ENCODE measurements at regions not wholly inside any gene's neighbourhood (a gene's known extent, or its start where the extent isn't known, plus 50 kb on each side); places are given as distances from the start of the nearest gene placed in this dataset.

- no peak for DNase-seq (ENCODE audit: extremely low spot score)
- POLR2A ChIA-PET = no interaction called here
- TF ChIP-seq HDGF (IDR thresholded peaks at IDR 0.05; ENCODE audit: borderline replicate concordance) (no peak), L3MBTL2 (conservative IDR thresholded peaks at IDR 0.05) (no peak), FOXA1 (IDR thresholded peaks at IDR 0.05) (no peak)
- CTCF ChIA-PET = interaction anchor here (0.8 to 1.2 kb wide), 2 partner anchors 11 to 31 kb away, joined by 3 read pairs; no protein-coding TSS in a partner anchor
Observed at GRCh38 chr13:79647533-79647932, 166.6 kb downstream of the NDFIP2 start.

- POLR2A ChIA-PET = no interaction called here
- CTCF ChIA-PET = interaction anchor here (0.8 to 1.2 kb wide), 2 partner anchors 12 to 32 kb away, joined by 3 read pairs; no protein-coding TSS in a partner anchor
- DNase-seq (ENCODE audit: extremely low spot score) = no peak
- TF ChIP-seq ZNF384 (IDR thresholded peaks at IDR 0.05) = no peak
- TF ChIP-seq FOXM1 (IDR thresholded peaks at IDR 0.05; ENCODE audit: borderline replicate concordance) = no peak
- TF ChIP-seq TARDBP (IDR thresholded peaks at IDR 0.05) = no peak
- no peak for TF ChIP-seq LEF1 (IDR thresholded peaks at IDR 0.05; ENCODE audit: borderline replicate concordance)
- TF ChIP-seq NFRKB (IDR thresholded peaks at IDR 0.05) = no peak
- TF ChIP-seq L3MBTL2 (conservative IDR thresholded peaks at IDR 0.05) = no peak
- TF ChIP-seq ARNT (IDR thresholded peaks at IDR 0.05) = no peak
- TF ChIP-seq HDGF (IDR thresholded peaks at IDR 0.05; ENCODE audit: borderline replicate concordance) = no peak
- TF ChIP-seq FOXA1 (IDR thresholded peaks at IDR 0.05) = no peak
- no peak for TF ChIP-seq SP1 (IDR thresholded peaks at IDR 0.05)
- no peak for TF ChIP-seq CTBP1 (IDR thresholded peaks at IDR 0.05; ENCODE audit: borderline replicate concordance)
- no peak for TF ChIP-seq PKNOX1 (IDR thresholded peaks at IDR 0.05)
- TF ChIP-seq SUZ12 (IDR thresholded peaks at IDR 0.05) = no peak
- no peak for TF ChIP-seq FOXK2 (IDR thresholded peaks at IDR 0.05)
- no peak for TF ChIP-seq BHLHE40 (IDR thresholded peaks at IDR 0.05; ENCODE audit: borderline replicate concordance)
- no peak for TF ChIP-seq ELF4 (IDR thresholded peaks at IDR 0.05)
Observed at GRCh38 chr13:79646880-79647279, 165.9 kb downstream of the NDFIP2 start.

- TF ChIP-seq ARNT (IDR thresholded peaks at IDR 0.05) (no peak), HDGF (IDR thresholded peaks at IDR 0.05; ENCODE audit: borderline replicate concordance) (no peak), ZNF384 (IDR thresholded peaks at IDR 0.05) (no peak), NFRKB (IDR thresholded peaks at IDR 0.05) (no peak), FOXK2 (IDR thresholded peaks at IDR 0.05) (no peak), L3MBTL2 (conservative IDR thresholded peaks at IDR 0.05) (no peak), TARDBP (IDR thresholded peaks at IDR 0.05) (no peak), CTBP1 (IDR thresholded peaks at IDR 0.05; ENCODE audit: borderline replicate concordance) (no peak), ELF4 (IDR thresholded peaks at IDR 0.05) (no peak), FOXM1 (IDR thresholded peaks at IDR 0.05; ENCODE audit: borderline replicate concordance) (no peak), BHLHE40 (IDR thresholded peaks at IDR 0.05; ENCODE audit: borderline replicate concordance) (no peak), LEF1 (IDR thresholded peaks at IDR 0.05; ENCODE audit: borderline replicate concordance) (no peak), FOXA1 (IDR thresholded peaks at IDR 0.05) (no peak), SP1 (IDR thresholded peaks at IDR 0.05) (no peak)
- ChIA-PET CTCF (interaction anchor here (0.6 to 0.7 kb wide), 2 partner anchors 11 to 901 kb away, joined by 3 to 4 read pairs; no protein-coding TSS in a partner anchor), POLR2A (no interaction called here)
- no peak for DNase-seq (ENCODE audit: extremely low spot score)
Observed at GRCh38 chr13:79645569-79645968, 164.6 kb downstream of the NDFIP2 start.

GRCh38 chr13:79642596-79642995, 161.6 kb downstream of the NDFIP2 start:
- TF ChIP-seq CTBP1 (IDR thresholded peaks at IDR 0.05; ENCODE audit: borderline replicate concordance) = no peak
- no peak for TF ChIP-seq SUZ12 (IDR thresholded peaks at IDR 0.05)
- TF ChIP-seq HDGF (IDR thresholded peaks at IDR 0.05; ENCODE audit: borderline replicate concordance) = no peak
- TF ChIP-seq FOXA1 (IDR thresholded peaks at IDR 0.05) = no peak
- TF ChIP-seq ELF4 (IDR thresholded peaks at IDR 0.05) = no peak
- TF ChIP-seq LEF1 (IDR thresholded peaks at IDR 0.05; ENCODE audit: borderline replicate concordance) = no peak
- TF ChIP-seq FOXK2 (IDR thresholded peaks at IDR 0.05) = no peak
- TF ChIP-seq L3MBTL2 (conservative IDR thresholded peaks at IDR 0.05) = no peak
- TF ChIP-seq PKNOX1 (IDR thresholded peaks at IDR 0.05) = no peak
- TF ChIP-seq BHLHE40 (IDR thresholded peaks at IDR 0.05; ENCODE audit: borderline replicate concordance) = no peak
- TF ChIP-seq TARDBP (IDR thresholded peaks at IDR 0.05) = no peak
- TF ChIP-seq ZNF384 (IDR thresholded peaks at IDR 0.05) = no peak
- TF ChIP-seq SP1 (IDR thresholded peaks at IDR 0.05) = no peak
- POLR2A ChIA-PET = no interaction called here
- CTCF ChIA-PET = interaction anchor here (1.1 kb wide), 1 partner anchor 13 kb away, joined by 3 read pairs; no protein-coding TSS in a partner anchor
- no peak for DNase-seq (ENCODE audit: extremely low spot score)

GRCh38 chr13:79637133-79637763, 156.3 kb downstream of the NDFIP2 start:
- CTCF ChIA-PET = interaction anchor here (2.1 kb wide), 1 partner anchor 42 kb away, joined by 7 read pairs; no protein-coding TSS in a partner anchor
- no peak for DNase-seq (ENCODE audit: extremely low spot score)
- TF ChIP-seq LEF1 (IDR thresholded peaks at IDR 0.05; ENCODE audit: borderline replicate concordance) (no peak), L3MBTL2 (conservative IDR thresholded peaks at IDR 0.05) (no peak), ZNF384 (IDR thresholded peaks at IDR 0.05) (no peak), FOXM1 (IDR thresholded peaks at IDR 0.05; ENCODE audit: borderline replicate concordance) (no peak), ARNT (IDR thresholded peaks at IDR 0.05) (no peak), BHLHE40 (IDR thresholded peaks at IDR 0.05; ENCODE audit: borderline replicate concordance) (no peak), TARDBP (IDR thresholded peaks at IDR 0.05) (no peak), CTBP1 (IDR thresholded peaks at IDR 0.05; ENCODE audit: borderline replicate concordance) (no peak), FOXA1 (IDR thresholded peaks at IDR 0.05) (no peak), NFRKB (IDR thresholded peaks at IDR 0.05) (no peak), PKNOX1 (IDR thresholded peaks at IDR 0.05) (no peak), HDGF (IDR thresholded peaks at IDR 0.05; ENCODE audit: borderline replicate concordance) (no peak), SP1 (IDR thresholded peaks at IDR 0.05) (no peak), FOXK2 (IDR thresholded peaks at IDR 0.05) (no peak)
- POLR2A ChIA-PET = interaction anchor here (1.2 kb wide), 1 partner anchor 704 kb away, joined by 3 read pairs; the partner anchor contains the start of gene SPRY2
